SU-DHL-6 (cell line): ENCODE measurements at regions not wholly inside any gene's neighbourhood (a gene's known extent, or its start where the extent isn't known, plus 50 kb on each side); places are given as distances from the start of the nearest gene placed in this dataset.

Experiments used
- H2AFZ ChIP-seq: fragments of 200-600 bp; sonication (generic); 2 replicates; pipeline ENCODE4 v1.6.1; 2014; ENCODE audit warnings: low read depth, mild to moderate bottlenecking, moderate library complexity, mixed read lengths, antibody characterized with exemption, low read length; ENCODE audit not compliant: severe bottlenecking
- H3F3A ChIP-seq: fragments of 200-600 bp; shearing (Covaris generic); 2 replicates; pipeline ENCODE4 v1.6.0; 2016; ENCODE audit warnings: antibody characterized with exemption, mild to moderate bottlenecking; ENCODE audit not compliant: insufficient read depth
- H3K27ac ChIP-seq: fragments of 200-600 bp; sonication (generic); 2 replicates; pipeline ENCODE4 v1.5.1; 2016; ENCODE audit warnings: low read depth, mild to moderate bottlenecking, low read length, moderate library complexity, mixed read lengths
- H3K27me3 ChIP-seq: fragments of 200-600 bp; sonication (generic), shearing (Covaris generic); 2 replicates; pipeline ENCODE4 v1.6.0; 2014; ENCODE audit warnings: mild to moderate bottlenecking, low read length
- H3K36me3 ChIP-seq: fragments of 200-600 bp; sonication (generic); 2 replicates; pipeline ENCODE4 v1.6.1; 2014; ENCODE audit warnings: mild to moderate bottlenecking, low read length, mixed read lengths
- H3K4me2 ChIP-seq: fragments of 300-600, 200-600 bp; shearing (Covaris generic), sonication (generic); 2 replicates; pipeline ENCODE4 v1.6.0; 2014; ENCODE audit warnings: low read length, low read depth, mild to moderate bottlenecking; ENCODE audit not compliant: poor library complexity, severe bottlenecking
- H3K4me3 ChIP-seq: fragments of 200-600 bp; sonication (generic); 2 replicates; pipeline ENCODE4 v1.5.1; 2014; ENCODE audit warnings: antibody characterized with exemption, low read length, mild to moderate bottlenecking, mixed read lengths; ENCODE audit not compliant: insufficient read depth, poor library complexity, severe bottlenecking
- H3K79me2 ChIP-seq: fragments of 200-600 bp; sonication (generic); 2 replicates; pipeline ENCODE4 v1.6.1; 2014; ENCODE audit warnings: mild to moderate bottlenecking, low read length, moderate library complexity; ENCODE audit not compliant: insufficient read depth
- H3K9ac ChIP-seq: fragments of 200-600 bp; sonication (generic); 2 replicates; pipeline ENCODE4 v1.7.0; 2014; ENCODE audit warnings: mild to moderate bottlenecking, low read length
- H3K9me2 ChIP-seq: fragments of 200-600 bp; sonication (generic); replicated peaks from 2 replicates; pipeline ENCODE4 v1.6.1; 2014; ENCODE audit warnings: low read length; ENCODE audit not compliant: insufficient read depth
- H3K9me3 ChIP-seq: fragments of 200-600 bp; sonication (generic); 2 replicates; pipeline ENCODE4 v1.6.1; 2014; ENCODE audit warnings: low read length, mixed read lengths; ENCODE audit not compliant: insufficient read depth
- H4K20me1 ChIP-seq: fragments of 200-600 bp; sonication (generic); 2 replicates; pipeline ENCODE4 v1.6.1; 2014; ENCODE audit warnings: low read depth, mild to moderate bottlenecking, antibody characterized with exemption, low read length, moderate library complexity, mixed read lengths
- CTCF ChIP-seq: fragments of 200-600 bp; sonication (generic); IDR thresholded peaks from one replicate; pipeline ENCODE4 v1.5.1; 2017; ENCODE audit warnings: antibody characterized with exemption, mild to moderate bottlenecking, low read length, moderate library complexity; ENCODE audit not compliant: insufficient read depth, poor library complexity, severe bottlenecking
- EZH2phosphoT487 ChIP-seq: fragments of 200-600 bp; sonication (generic), shearing (Covaris generic); conservative IDR thresholded peaks from 2 replicates; pipeline ENCODE4 v1.6.1; 2018; ENCODE audit warnings: mild to moderate bottlenecking, antibody characterized with exemption, low read length, moderate library complexity, mixed read lengths

DNA sequence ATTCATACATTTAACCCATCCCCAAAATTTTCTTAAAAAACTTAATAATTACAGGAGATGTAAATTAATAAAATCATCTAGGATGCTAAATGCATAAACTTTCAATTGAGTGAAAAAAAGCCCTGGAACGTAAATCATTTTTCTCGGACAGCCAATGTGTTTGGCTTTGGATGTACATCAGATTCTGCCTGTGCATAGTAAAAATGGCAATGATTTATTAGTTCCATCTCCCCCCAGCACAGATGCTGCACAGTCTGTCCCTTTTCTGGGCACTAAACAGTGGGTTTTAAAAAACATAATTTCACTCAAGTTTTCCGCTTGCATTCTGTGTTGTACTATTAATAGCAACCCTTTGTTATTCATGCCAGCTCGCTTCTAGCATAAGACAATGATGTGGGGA is 147.7 kb downstream of the TM9SF2 start:
- Histone ChIP-seq H3K27me3 (no peaks in the 10 kb centered on the region), H3K9me2 (no peaks in the 10 kb centered on the region)
- no peak for TF ChIP-seq EZH2phosphoT487
- no peak for TF ChIP-seq CTCF

GRCh38 chr13:99648066-99648665 is 146.9 kb downstream of the TM9SF2 start:
- H3K36me3 ChIP-seq = no peaks in the 10 kb centered on the region
- TF ChIP-seq CTCF (no peak), EZH2phosphoT487 (no peak)
- no peaks in the 10 kb centered on the region for H3K27me3 ChIP-seq
- no peaks in the 10 kb centered on the region for H3K79me2 ChIP-seq
- H3K4me2 ChIP-seq = no peak overlapping the region
- no peaks in the 10 kb centered on the region for H3K9me2 ChIP-seq
- no peak overlapping the region for H2AFZ ChIP-seq
- H4K20me1 ChIP-seq = no peaks in the 10 kb centered on the region
- no peak overlapping the region for H3K27ac ChIP-seq
- H3K9ac ChIP-seq = no peak overlapping the region
- H3F3A ChIP-seq = no peaks in the 10 kb centered on the region
- no peak overlapping the region for H3K4me3 ChIP-seq
- no peaks in the 10 kb centered on the region for H3K9me3 ChIP-seq

More for the DNA sequence above, 147.7 kb downstream of the TM9SF2 start:
- Histone ChIP-seq H3K4me3 (no peak overlapping the region), H2AFZ (no peak overlapping the region), H3F3A (no peaks in the 10 kb centered on the region), H3K36me3 (no peaks in the 10 kb centered on the region), H3K9ac (no peak overlapping the region), H3K9me3 (no peaks in the 10 kb centered on the region), H3K27ac (no peak overlapping the region), H4K20me1 (no peaks in the 10 kb centered on the region), H3K79me2 (no peaks in the 10 kb centered on the region), H3K4me2 (no peak overlapping the region)

DNA sequence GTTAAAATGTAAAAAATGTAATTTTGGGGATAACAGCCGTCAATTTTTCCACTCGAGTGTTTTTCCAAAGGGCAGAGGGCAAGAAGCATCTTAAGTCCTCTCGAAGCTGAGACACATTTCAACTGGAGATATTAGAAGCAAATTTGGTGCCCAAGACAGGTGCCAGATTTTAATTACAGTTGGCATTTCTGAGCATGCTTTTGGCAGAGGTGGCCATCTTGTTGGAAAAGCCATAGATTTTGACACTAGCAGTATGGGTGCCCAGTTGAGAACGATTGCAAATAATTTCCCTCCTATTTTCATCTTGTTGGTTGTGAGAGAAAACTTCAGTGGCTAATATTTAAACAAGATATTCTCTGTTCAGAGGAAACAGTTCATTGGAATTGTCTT is 146.3 kb downstream of the TM9SF2 start:
- H3K36me3 ChIP-seq = no peaks in the 10 kb centered on the region
- no peaks in the 10 kb centered on the region for H4K20me1 ChIP-seq
- H3F3A ChIP-seq = no peaks in the 10 kb centered on the region
- H3K9ac ChIP-seq = no peak overlapping the region
- H2AFZ ChIP-seq = no peak overlapping the region
- no peaks in the 10 kb centered on the region for H3K27me3 ChIP-seq
- TF ChIP-seq CTCF = no peak
- no peak for TF ChIP-seq EZH2phosphoT487
- H3K4me2 ChIP-seq = no peak overlapping the region
- no peaks in the 10 kb centered on the region for H3K79me2 ChIP-seq
- H3K4me3 ChIP-seq = no peak overlapping the region
- no peaks in the 10 kb centered on the region for H3K9me2 ChIP-seq
- H3K9me3 ChIP-seq = no peaks in the 10 kb centered on the region
- H3K27ac ChIP-seq = no peak overlapping the region
